ENCODE measurements at regions not wholly inside any gene's neighbourhood (a gene's known extent, or its start where the extent isn't known, plus 50 kb on each side); places are given as distances from the start of the nearest gene placed in this dataset.

GRCh38 chr13:59588717-59589067 lies 575.0 kb downstream of the DIAPH3 start:
- DNase-seq = no peak

GRCh38 chr13:59601993-59602392 lies 561.7 kb downstream of the DIAPH3 start:
- no peak for DNase-seq

GRCh38 chr13:59603646-59604045 lies 560.1 kb downstream of the DIAPH3 start:
- no peak for DNase-seq

- DNase-seq = no peak
Measured at GRCh38 chr13:59607172-59607571, 556.6 kb downstream of the DIAPH3 start.

- DNase-seq = no peak
Measured at GRCh38 chr13:59607780-59608233, 555.9 kb downstream of the DIAPH3 start.

- no peak for DNase-seq
Measured at GRCh38 chr13:59609421-59609820, 554.3 kb downstream of the DIAPH3 start.
